ENCODE measurements at regions not wholly inside any gene's neighbourhood (a gene's known extent, or its start where the extent isn't known, plus 50 kb on each side); places are given as distances from the start of the nearest gene placed in this dataset.

- DNase-seq (ENCODE audit: extremely low read depth in 1 of 11, low read depth in 9 of 11, low spot score in 4 of 11), result no peak
These were observed 644.2 kb upstream of the PLXNA2 start for GRCh38 chr1:208888376-208888775.

GRCh38 chr1:208892147-208892546 is 648.0 kb upstream of the PLXNA2 start:
- DNase-seq (ENCODE audit: extremely low read depth in 1 of 11, low read depth in 9 of 11, low spot score in 4 of 11), result no peak

GRCh38 chr1:208893251-208893650 is 649.1 kb upstream of the PLXNA2 start:
- DNase-seq (ENCODE audit: extremely low read depth in 1 of 11, low read depth in 9 of 11, low spot score in 4 of 11), result no peak

GRCh38 chr1:208895181-208895580 is 651.0 kb upstream of the PLXNA2 start:
- DNase-seq (ENCODE audit: extremely low read depth in 1 of 11, low read depth in 9 of 11, low spot score in 4 of 11), result no peak

- DNase-seq (ENCODE audit: extremely low read depth in 1 of 11, low read depth in 9 of 11, low spot score in 4 of 11), result no peak
These were observed 651.6 kb upstream of the PLXNA2 start for GRCh38 chr1:208895820-208896219.

- DNase-seq (ENCODE audit: extremely low read depth in 1 of 11, low read depth in 9 of 11, low spot score in 4 of 11), result no peak
These were observed 652.6 kb upstream of the PLXNA2 start for GRCh38 chr1:208896768-208897167.

- no peak for DNase-seq (ENCODE audit: extremely low read depth in 1 of 11, low read depth in 9 of 11, low spot score in 4 of 11)
These were observed 655.3 kb upstream of the PLXNA2 start for GRCh38 chr1:208899438-208899837.

- DNase-seq (ENCODE audit: extremely low read depth in 1 of 11, low read depth in 9 of 11, low spot score in 4 of 11), result no peak
These were observed 659.2 kb upstream of the PLXNA2 start for GRCh38 chr1:208903251-208903905.

- DNase-seq (ENCODE audit: extremely low read depth in 1 of 11, low read depth in 9 of 11, low spot score in 4 of 11), result no peak
These were observed 663.6 kb upstream of the PLXNA2 start for GRCh38 chr1:208907790-208908189.

- no peak for DNase-seq (ENCODE audit: extremely low read depth in 1 of 11, low read depth in 9 of 11, low spot score in 4 of 11)
These were observed 665.1 kb upstream of the PLXNA2 start for GRCh38 chr1:208909011-208909984.

GRCh38 chr1:208910161-208910560 is 666.0 kb upstream of the PLXNA2 start:
- no peak for DNase-seq (ENCODE audit: extremely low read depth in 1 of 11, low read depth in 9 of 11, low spot score in 4 of 11)

- no peak for DNase-seq (ENCODE audit: extremely low read depth in 1 of 11, low read depth in 9 of 11, low spot score in 4 of 11)
These were observed 666.2 kb upstream of the CAMK1G start for GRCh38 chr1:208917281-208917680.

GRCh38 chr1:208917723-208918122 is 665.8 kb upstream of the CAMK1G start:
- no peak for DNase-seq (ENCODE audit: extremely low read depth in 1 of 11, low read depth in 9 of 11, low spot score in 4 of 11)

GRCh38 chr1:208918160-208918559 is 665.4 kb upstream of the CAMK1G start:
- no peak for DNase-seq (ENCODE audit: extremely low read depth in 1 of 11, low read depth in 9 of 11, low spot score in 4 of 11)

- DNase-seq (ENCODE audit: extremely low read depth in 1 of 11, low read depth in 9 of 11, low spot score in 4 of 11), result no peak
These were observed 664.1 kb upstream of the CAMK1G start for GRCh38 chr1:208919371-208919770.

- no peak for DNase-seq (ENCODE audit: extremely low read depth in 1 of 11, low read depth in 9 of 11, low spot score in 4 of 11)
These were observed 662.3 kb upstream of the CAMK1G start for GRCh38 chr1:208921259-208921658.

GRCh38 chr1:208923456-208923855 is 660.1 kb upstream of the CAMK1G start:
- no peak for DNase-seq (ENCODE audit: extremely low read depth in 1 of 11, low read depth in 9 of 11, low spot score in 4 of 11)

GRCh38 chr1:208923946-208924720 is 659.4 kb upstream of the CAMK1G start:
- DNase-seq (ENCODE audit: extremely low read depth in 1 of 11, low read depth in 9 of 11, low spot score in 4 of 11), result no peak

GRCh38 chr1:208924928-208925327 is 658.6 kb upstream of the CAMK1G start:
- DNase-seq (ENCODE audit: extremely low read depth in 1 of 11, low read depth in 9 of 11, low spot score in 4 of 11), result no peak
